NCI-H146 treated with DMSO at 0.1 percent for 48 hours (cell line): ENCODE measurements at regions not wholly inside any gene's neighbourhood (a gene's known extent, or its start where the extent isn't known, plus 50 kb on each side); places are given as distances from the start of the nearest gene placed in this dataset.

Experiments used
- DNase-seq: peaks from one replicate; lab custom pipeline; 2025; ENCODE audit not compliant: unreplicated experiment; lab: John Stamatoyannopoulos, UW

DNA sequence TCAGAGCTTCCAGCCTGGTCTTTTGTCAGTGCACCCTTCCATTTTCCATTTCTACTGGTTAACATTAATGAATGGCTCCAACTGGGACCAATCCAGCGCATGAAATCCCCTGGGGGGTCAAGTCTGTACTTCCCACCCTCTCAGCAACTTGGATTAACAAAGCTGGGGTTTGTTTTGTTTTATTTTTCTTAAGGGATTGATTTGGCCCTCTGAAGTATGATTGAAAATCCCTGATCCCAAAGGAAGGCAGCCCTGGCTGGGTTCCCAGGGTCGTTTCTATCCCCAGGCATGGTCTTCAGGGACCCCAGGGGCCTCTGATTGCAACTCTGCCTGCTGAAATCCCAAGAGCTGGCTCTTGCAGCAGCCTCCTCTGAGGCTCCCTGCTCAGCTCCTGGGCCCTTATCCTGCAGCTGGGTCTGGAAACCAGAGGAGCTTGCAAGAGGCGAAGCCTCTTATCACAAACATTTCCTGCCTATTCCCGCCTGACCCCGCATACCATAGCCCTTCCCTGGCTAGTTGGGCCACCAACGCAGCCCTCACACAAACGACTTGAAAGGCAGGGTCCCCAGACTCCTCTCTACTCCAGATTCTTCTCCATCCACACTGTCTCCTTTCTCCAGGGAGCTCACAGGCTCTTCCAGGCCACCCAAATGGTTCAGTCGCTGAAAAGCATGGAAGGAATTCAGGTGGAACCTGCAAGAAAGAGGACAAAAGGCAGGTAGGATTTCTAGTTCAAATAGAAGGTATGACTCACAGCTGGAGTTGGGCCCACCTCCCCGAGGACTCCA is 109.7 kb upstream of the PKDCC start:
- no peak for DNase-seq

GRCh38 chr2:41940060-41940744 is 107.6 kb upstream of the PKDCC start:
- no peak for DNase-seq

DNA sequence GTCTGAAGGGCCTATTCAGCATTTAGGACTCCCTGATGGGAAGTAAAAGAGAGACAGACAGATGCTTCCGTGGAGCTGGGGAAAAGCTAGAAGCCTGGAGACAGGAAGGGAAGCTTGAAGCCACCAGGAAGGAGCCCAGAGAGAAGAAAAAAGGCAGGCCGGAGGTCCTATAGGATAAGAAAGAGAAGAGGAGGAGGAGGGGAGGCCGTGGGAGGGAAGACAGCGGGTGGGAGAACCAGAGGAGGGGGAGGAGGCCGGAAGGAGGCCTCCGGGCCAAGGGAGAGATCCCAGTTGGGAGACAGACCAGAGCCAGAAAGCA is 107.1 kb upstream of the PKDCC start:
- DNase-seq, result no peak

GRCh38 chr2:41941831-41942230 is 106.0 kb upstream of the PKDCC start:
- no peak for DNase-seq

GRCh38 chr2:41942278-41942677 is 105.5 kb upstream of the PKDCC start:
- no peak for DNase-seq

DNA sequence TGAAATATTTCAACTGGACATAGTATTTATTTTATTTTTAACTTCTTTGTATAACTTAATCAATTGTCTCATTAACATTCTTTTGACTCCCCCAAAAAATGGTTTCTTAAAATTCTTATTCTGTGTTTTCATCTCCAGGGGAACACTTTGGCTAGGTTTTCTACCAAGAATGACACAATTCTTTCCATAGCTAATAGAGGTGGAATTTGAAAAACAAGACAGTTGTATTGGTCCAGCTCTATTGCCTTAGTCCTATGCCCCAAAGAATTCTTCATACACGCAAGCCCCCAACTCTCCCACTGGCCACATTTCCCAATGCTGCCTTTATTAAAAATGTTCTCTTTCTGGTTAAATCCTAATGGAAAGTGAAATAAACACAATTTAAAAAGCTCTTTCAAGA is 104.7 kb upstream of the PKDCC start:
- no peak for DNase-seq

DNA sequence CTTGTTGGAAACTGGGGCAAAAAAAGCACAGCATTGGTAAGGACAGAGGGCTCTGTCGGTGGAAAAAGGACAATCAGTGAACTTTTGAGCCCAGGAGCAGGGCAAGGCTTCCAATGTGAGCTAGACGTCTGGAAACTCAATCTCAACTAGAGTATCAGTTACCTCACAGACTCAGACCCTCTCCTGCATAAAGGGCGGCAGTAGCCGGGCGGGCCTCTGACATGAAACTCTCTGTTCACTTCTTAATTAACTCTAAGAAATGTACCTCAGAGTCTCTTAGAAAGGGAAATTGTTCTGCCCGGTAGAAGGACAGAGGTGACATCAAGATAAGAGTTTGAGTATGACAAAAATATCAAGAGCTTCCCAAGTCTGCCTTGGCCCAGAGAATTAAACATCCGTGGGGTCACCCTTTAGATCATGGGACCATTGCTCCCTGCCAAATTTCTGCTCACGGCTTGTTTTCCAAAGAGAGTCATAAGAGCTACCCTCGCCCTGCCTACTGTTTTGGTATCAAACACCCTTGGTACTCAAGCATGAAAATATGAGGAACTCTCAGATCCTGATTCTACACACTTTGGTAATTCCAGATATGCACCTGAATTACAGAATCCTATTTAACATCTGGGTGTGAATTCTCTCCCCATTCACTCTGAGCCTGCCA is 103.5 kb upstream of the PKDCC start:
- no peak for DNase-seq

DNA sequence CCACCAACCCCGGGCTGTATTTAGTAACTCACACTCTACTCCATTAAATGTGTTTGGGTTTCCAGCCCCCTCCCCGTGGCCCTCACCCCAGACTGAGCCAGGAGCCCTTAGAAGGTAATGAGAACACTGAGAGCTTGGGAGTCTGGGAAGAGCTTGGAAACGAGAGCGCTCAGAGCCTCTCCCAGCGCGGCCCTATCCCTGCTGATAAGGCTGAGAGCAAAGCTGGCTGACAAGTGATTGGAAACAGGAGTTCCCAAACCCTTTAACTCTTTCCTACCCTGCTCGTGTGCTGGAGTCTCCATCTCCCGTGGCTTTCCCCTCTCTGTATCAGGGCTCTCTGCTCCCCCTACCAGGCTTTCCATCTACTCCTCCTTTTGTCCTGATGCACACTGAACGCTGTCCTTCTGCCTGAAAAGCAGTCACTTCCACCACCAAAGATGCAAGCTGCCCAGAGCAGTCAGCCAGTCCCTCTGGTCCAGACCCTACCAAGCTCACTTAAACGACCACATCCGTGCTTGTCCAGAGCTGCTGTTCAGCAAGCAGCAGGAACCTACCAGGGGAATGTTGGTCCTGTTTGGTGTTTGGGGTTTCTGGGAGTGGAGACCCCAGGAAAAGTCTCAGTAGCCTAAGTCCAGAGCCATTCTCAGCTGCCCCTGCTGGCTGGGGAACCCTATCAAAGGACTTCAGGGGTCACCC is 100.0 kb upstream of the PKDCC start:
- no peak for DNase-seq

GRCh38 chr2:41948397-41948763 is 99.4 kb upstream of the PKDCC start:
- no peak for DNase-seq

GRCh38 chr2:41949091-41949882 is 98.5 kb upstream of the PKDCC start:
- no peak for DNase-seq

DNA sequence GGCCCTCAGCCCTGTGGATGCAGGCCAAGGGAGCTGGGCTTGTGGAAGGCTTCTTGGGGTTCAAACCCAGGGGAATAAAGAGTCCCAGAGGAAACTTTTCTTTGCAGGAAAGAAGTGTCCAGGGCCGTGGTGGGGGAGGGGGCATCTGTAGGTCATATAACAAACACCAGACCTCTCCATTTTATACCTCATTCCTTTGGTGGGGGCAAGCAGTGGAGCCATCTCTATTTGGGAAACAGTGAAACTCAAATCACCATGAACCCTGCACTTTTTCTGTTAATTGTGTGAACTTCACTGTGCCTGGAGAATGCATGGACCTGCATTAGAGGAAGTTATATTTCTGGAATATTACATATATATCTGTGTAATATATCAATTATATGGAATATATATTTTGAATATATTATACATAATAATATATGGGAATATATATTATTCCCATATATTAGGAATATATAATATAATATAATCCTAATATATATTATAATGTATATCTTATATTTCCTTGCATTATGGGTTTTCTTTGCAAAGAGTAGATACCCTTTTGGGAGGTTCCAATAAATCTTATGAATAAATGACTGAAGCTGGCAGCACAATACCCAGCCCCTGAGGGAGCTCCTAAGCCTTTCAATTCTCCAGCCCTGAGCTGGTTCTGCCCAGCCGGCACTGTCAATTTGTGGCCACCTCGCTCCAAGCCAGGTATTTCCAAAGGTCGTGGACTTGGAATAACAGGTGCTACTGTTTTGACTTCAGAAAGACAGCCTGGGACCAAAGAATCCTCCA is 97.7 kb upstream of the PKDCC start:
- DNase-seq, result no peak

DNA sequence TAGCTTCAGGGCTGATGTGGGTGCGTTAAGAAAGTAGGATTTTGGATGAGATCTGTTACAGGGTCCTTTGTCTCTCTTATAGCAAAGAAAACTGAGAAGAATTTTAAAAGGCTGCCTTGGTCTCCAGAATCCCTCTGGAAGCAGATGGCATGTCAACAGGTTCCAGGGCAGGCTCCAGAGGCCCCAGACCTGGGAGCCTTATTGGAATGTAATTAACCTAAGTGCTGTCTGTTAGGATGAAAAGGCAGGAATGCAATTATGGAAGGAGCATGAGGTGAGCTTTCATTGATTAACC is 97.2 kb upstream of the PKDCC start:
- DNase-seq, result no peak

- no peak for DNase-seq
Observed at GRCh38 chr2:41954304-41955291, 93.2 kb upstream of the PKDCC start.

DNA sequence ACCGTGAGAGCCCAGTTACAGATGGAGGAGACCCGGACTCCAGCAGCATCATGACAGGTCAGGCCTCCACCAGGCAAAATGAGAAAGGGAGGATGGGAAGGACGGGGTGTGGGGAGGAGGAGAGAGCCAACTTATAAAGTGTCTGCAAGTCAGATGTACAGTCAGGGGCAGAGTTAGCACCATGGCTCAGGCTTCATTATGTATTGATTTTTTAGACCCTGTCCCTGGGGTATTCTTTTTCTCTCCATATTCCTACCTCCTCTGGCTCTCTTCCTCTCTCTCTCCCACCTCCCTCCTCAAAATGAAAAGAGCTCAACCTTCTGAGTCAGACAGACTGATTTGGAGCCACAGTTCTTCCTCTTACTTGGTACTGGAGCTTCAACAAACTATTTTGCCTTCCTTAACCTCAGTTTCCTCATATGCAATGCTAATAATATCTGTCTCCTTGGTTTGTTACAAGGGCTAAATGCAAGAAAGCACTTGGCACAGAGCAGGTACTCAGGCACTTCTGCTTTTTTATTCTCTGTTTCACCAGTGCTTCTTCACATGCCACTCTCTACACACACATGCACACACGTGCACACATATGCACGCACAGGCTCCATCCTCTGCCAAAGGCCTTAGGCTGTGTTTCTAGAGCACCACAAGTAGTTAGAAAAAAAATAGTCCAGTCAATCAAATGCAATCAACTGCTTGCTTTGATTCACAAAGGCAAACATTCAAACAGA is 92.3 kb upstream of the PKDCC start:
- DNase-seq, result no peak

DNA sequence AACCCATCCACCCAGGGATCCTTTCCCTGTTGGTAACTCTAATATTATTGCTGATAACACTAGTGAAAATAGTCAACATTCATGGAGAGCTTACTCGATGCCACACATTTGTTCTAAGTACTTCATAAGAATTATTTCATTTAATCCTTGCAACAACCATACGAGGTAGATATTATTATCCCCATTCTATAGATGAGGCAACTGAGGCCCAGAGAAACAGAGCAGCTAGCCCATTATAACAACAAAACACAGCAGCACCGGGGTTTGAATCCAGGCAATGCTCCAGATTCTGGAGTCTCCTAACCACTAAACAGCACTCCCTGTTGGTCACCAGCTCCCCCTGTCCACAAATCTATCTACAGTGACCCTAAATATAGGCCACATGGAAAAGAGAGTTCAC is 90.4 kb upstream of the PKDCC start:
- DNase-seq, result no peak

GRCh38 chr2:41958251-41958650 is 89.6 kb upstream of the PKDCC start:
- no peak for DNase-seq

DNA sequence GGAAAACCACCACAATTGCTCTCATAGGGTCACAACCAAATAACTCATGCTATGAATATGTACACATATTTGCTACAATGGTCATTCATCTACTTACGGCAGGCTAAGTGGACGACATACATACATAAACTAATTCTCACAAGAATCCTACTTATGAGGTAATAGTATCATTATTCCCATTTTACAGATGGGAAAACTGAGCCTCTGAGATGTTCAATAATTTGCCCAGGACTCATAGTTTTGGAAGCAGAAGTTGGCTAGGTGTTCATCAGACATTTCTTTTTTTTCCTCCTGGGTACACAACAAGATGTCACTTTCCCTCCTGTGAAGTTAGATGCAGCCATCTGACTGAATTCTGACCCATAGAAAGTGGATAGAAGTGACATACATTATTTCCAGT is 89.0 kb upstream of the PKDCC start:
- no peak for DNase-seq

GRCh38 chr2:41959760-41960159 is 88.1 kb upstream of the PKDCC start:
- DNase-seq, result no peak
